Vagina (tissue), 2 donors: ENCODE measurements at regions not wholly inside any gene's neighbourhood (a gene's known extent, or its start where the extent isn't known, plus 50 kb on each side); places are given as distances from the start of the nearest gene placed in this dataset.

Source experiments
- POLR2A ChIP-seq, 2 donors: fragments of 450-650 bp; IDR thresholded peaks; one replicate each; pipeline ENCODE4 v1.6.1; 2017; ENCODE audit warnings: antibody characterized with exemption in 2 of 2, mild to moderate bottlenecking in 2 of 2, moderate library complexity in 2 of 2
- POLR2AphosphoS5 ChIP-seq, 2 donors: sonication (generic); formaldehyde crosslinking; IDR thresholded peaks; one replicate each; pipeline ENCODE4 v1.9.0; 2017; ENCODE audit warnings: antibody characterized with exemption in 2 of 2, mild to moderate bottlenecking in 2 of 2, low read depth in 1 of 2; ENCODE audit not compliant: insufficient read depth in 1 of 2
- TF ChIP-seq, protein P1 (sequence below), 3 experiments: fragments of 450-650 bp in 2 of 3; fragments of 200-600 bp in 1 of 3; sonication (generic) in 1 of 3; IDR thresholded peaks; one replicate each; pipeline ENCODE4 v1.5.1; 2017 to 2019; ENCODE audit warnings: antibody characterized with exemption in 3 of 3, mild to moderate bottlenecking in 2 of 3, moderate library complexity in 2 of 3

DNA sequence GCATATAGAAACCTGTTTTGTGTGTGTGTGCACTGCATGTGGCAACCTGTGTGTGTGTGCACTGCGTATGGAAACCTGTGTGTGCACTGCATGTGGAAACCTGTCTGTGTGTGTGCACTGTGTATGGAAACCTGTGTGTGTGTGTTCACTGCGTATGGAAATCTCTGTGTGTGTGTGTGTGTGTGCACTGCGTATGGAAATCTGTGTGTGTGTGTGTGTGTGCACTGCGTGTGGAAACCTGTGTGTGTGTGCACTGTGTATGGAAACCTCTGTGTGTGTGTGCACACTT is 72.2 kb upstream of the CCND1 start:
- TF ChIP-seq, protein P1, sequence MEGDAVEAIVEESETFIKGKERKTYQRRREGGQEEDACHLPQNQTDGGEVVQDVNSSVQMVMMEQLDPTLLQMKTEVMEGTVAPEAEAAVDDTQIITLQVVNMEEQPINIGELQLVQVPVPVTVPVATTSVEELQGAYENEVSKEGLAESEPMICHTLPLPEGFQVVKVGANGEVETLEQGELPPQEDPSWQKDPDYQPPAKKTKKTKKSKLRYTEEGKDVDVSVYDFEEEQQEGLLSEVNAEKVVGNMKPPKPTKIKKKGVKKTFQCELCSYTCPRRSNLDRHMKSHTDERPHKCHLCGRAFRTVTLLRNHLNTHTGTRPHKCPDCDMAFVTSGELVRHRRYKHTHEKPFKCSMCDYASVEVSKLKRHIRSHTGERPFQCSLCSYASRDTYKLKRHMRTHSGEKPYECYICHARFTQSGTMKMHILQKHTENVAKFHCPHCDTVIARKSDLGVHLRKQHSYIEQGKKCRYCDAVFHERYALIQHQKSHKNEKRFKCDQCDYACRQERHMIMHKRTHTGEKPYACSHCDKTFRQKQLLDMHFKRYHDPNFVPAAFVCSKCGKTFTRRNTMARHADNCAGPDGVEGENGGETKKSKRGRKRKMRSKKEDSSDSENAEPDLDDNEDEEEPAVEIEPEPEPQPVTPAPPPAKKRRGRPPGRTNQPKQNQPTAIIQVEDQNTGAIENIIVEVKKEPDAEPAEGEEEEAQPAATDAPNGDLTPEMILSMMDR (IDR thresholded peaks at IDR 0.05): no peak
- TF ChIP-seq POLR2AphosphoS5 (IDR thresholded peaks at IDR 0.05; ENCODE audit: insufficient read depth in 1 of 2, low read depth in 1 of 2) (no peak), POLR2A (IDR thresholded peaks at IDR 0.05) (no peak)
